ENCODE measurements at regions not wholly inside any gene's neighbourhood (a gene's known extent, or its start where the extent isn't known, plus 50 kb on each side); places are given as distances from the start of the nearest gene placed in this dataset.

DNA sequence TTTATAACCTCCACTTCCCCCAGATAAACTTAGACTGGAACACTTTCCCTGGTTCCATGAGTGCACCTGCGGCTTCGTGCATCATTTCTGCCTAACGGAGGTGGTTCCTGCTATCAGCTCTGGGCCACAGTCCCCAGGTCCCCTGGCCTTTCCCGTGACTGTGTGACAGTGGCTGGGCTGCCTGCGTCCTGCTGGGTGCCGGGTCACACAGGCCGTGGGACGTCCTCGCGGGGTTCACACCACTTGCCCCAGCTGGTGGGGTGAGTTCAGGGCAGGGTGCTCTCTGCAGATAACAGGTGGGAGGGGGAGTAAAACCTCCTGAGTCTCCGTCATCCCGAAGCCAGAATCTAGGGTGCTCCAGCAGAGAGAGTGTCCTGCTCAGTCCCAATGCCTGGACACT is 58.7 kb upstream of the CFAP46 start:
- H3K4ac ChIP-seq (ENCODE audit: low read depth in 1 of 2, low read length in 2 of 2), result no peak overlapping the region
- H3K27ac ChIP-seq (ENCODE audit: low read length, poor library complexity, severe bottlenecking), result no peak overlapping the region
- no peak overlapping the region for H2AK5ac ChIP-seq (ENCODE audit: low read length, severe bottlenecking)
- no peak overlapping the region for H3K14ac ChIP-seq (ENCODE audit: low read length in 2 of 2)
- no peak overlapping the region for H2AFZ ChIP-seq (ENCODE audit: low read depth, low read length)
- H3K9ac ChIP-seq (ENCODE audit: low read length), result no peak overlapping the region
- H3K18ac ChIP-seq (ENCODE audit: low read depth in 1 of 2, low read length in 2 of 2), result no peak overlapping the region
- H3K23ac ChIP-seq (ENCODE audit: low read length in 2 of 2), result no peak overlapping the region
- no peak overlapping the region for H2BK5ac ChIP-seq (ENCODE audit: low read depth, low read length, poor library complexity, severe bottlenecking)
- no peak overlapping the region for H3K4me3 ChIP-seq (ENCODE audit: insufficient read depth in 1 of 2, low read depth in 1 of 2, low read length in 2 of 2)
- no peaks in the 10 kb centered on the region for H3K4me1 ChIP-seq (ENCODE audit: control insufficient read depth, insufficient read depth, low read depth, low read length)
- no peak overlapping the region for H4K8ac ChIP-seq (ENCODE audit: low read length)
- no peak overlapping the region for H2BK120ac ChIP-seq (ENCODE audit: low read depth, low read length)
- H3K27me3 ChIP-seq (ENCODE audit: control insufficient read depth in 1 of 2, insufficient read depth in 1 of 2, low read length in 2 of 2), result peaks cover 4 to 62% of the 10 kb centered on the region in 2 experiments
- no peak overlapping the region for H4K91ac ChIP-seq (ENCODE audit: low read length)
- WGBS, result 89% methylated on average over 12 of the region's 12 CpGs
- H2BK15ac ChIP-seq (ENCODE audit: low read depth, poor library complexity, severe bottlenecking), result no peak overlapping the region
- no peaks in the 10 kb centered on the region for H3K36me3 ChIP-seq (ENCODE audit: control insufficient read depth in 1 of 2, insufficient read depth in 2 of 2, low read depth in 1 of 2, low read length in 2 of 2)
- no peak for DNase-seq
- no peak overlapping the region for H3K4me2 ChIP-seq (ENCODE audit: low read length, poor library complexity, severe bottlenecking)
- no peaks in the 10 kb centered on the region for H3K79me1 ChIP-seq (replicated peaks; ENCODE audit: low read length, poor library complexity, severe bottlenecking)
- H3K9me3 ChIP-seq (ENCODE audit: control insufficient read depth, low read length), result no peaks in the 10 kb centered on the region
- H2BK12ac ChIP-seq (ENCODE audit: low read length in 2 of 2), result no peak overlapping the region

DNA sequence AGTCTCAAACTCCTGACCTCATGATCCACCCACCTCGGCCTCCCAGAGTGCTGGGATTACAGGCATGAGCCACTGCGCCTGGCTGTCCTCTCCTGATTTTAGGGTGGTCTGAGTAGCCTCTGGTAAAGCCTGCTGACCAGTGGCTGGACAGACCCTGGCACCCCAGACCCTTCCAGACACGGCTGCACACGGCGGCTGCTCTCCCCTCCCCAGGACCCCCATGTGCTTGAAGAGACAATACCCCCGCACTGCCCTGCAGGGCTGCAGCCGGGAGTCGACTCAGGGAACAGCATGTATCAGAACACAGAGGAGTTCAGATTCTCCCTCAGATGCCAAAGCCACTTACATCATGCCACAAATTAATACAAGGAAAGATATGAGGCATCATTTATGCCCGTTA is 58.3 kb upstream of the CFAP46 start:
- Histone ChIP-seq H3K18ac (ENCODE audit: low read depth in 1 of 2, low read length in 2 of 2) (no peak overlapping the region), H3K4me2 (ENCODE audit: low read length, poor library complexity, severe bottlenecking) (no peak overlapping the region), H3K4me1 (ENCODE audit: control insufficient read depth, insufficient read depth, low read depth, low read length) (no peaks in the 10 kb centered on the region), H2BK120ac (ENCODE audit: low read depth, low read length) (no peak overlapping the region), H3K14ac (ENCODE audit: low read length in 2 of 2) (no peak overlapping the region), H2AK5ac (ENCODE audit: low read length, severe bottlenecking) (no peak overlapping the region), H3K27me3 (ENCODE audit: control insufficient read depth in 1 of 2, insufficient read depth in 1 of 2, low read length in 2 of 2) (peaks cover 4 to 64% of the 10 kb centered on the region in 2 experiments), H3K4ac (ENCODE audit: low read depth in 1 of 2, low read length in 2 of 2) (no peak overlapping the region), H3K79me1 (replicated peaks; ENCODE audit: low read length, poor library complexity, severe bottlenecking) (no peaks in the 10 kb centered on the region), H4K8ac (ENCODE audit: low read length) (no peak overlapping the region), H3K9me3 (ENCODE audit: control insufficient read depth, low read length) (no peaks in the 10 kb centered on the region), H2BK12ac (ENCODE audit: low read length in 2 of 2) (no peak overlapping the region), H3K36me3 (ENCODE audit: control insufficient read depth in 1 of 2, insufficient read depth in 2 of 2, low read depth in 1 of 2, low read length in 2 of 2) (no peaks in the 10 kb centered on the region), H3K23ac (ENCODE audit: low read length in 2 of 2) (no peak overlapping the region), H4K91ac (ENCODE audit: low read length) (no peak overlapping the region), H2BK5ac (ENCODE audit: low read depth, low read length, poor library complexity, severe bottlenecking) (no peak overlapping the region), H2BK15ac (ENCODE audit: low read depth, poor library complexity, severe bottlenecking) (no peak overlapping the region), H3K27ac (ENCODE audit: low read length, poor library complexity, severe bottlenecking) (no peak overlapping the region), H3K9ac (ENCODE audit: low read length) (no peak overlapping the region), H3K4me3 (ENCODE audit: insufficient read depth in 1 of 2, low read depth in 1 of 2, low read length in 2 of 2) (no peak overlapping the region), H2AFZ (ENCODE audit: low read depth, low read length) (no peak overlapping the region)
- WGBS, result 85% methylated on average over 8 of the region's 9 CpGs
- no peak for DNase-seq

DNA sequence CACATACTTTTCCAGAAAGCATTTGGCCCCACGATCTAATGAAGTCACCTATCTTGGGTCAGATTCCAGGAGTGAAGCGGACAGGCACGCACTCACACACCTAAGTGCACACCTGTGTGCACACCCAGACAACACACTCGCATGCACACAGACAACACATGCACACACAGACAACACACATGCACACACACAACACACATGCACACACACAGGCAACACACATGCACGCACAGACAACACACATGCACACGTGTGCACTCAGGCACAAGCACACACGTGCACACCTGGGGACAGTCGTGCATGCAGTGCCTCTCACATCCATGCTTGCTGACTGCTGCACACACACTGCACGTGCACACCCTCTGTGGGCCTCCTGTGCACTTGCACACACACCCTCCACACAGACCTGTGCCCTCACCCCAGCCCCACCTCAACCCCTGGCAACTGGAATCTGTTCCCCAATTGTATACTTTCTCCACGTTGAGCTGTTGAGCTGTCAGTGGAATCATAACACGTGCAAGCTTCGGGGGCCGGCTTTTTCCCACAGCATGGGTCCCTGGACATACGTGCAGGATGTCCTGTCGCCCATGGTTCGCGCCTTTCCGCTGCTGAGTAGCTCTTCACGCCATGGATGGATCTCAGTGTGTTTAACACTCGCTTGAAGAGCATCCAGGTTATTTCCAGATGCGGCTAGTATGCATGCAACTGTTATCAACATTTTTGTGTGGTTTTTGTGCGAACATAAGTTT is 55.3 kb upstream of the CFAP46 start:
- H3K14ac ChIP-seq (ENCODE audit: low read length in 2 of 2), result no peak overlapping the region
- H2BK120ac ChIP-seq (ENCODE audit: low read depth, low read length), result no peak overlapping the region
- H3K9me3 ChIP-seq (ENCODE audit: control insufficient read depth, low read length), result no peaks in the 10 kb centered on the region
- H2AK5ac ChIP-seq (ENCODE audit: low read length, severe bottlenecking), result no peak overlapping the region
- no peak overlapping the region for H3K23ac ChIP-seq (ENCODE audit: low read length in 2 of 2)
- H3K27me3 ChIP-seq (ENCODE audit: control insufficient read depth in 1 of 2, insufficient read depth in 1 of 2, low read length in 2 of 2), result peaks cover 9 to 59% of the 10 kb centered on the region in 2 experiments
- no peaks in the 10 kb centered on the region for H3K4me1 ChIP-seq (ENCODE audit: control insufficient read depth, insufficient read depth, low read depth, low read length)
- H3K27ac ChIP-seq (ENCODE audit: low read length, poor library complexity, severe bottlenecking), result no peak overlapping the region
- no peak overlapping the region for H2BK5ac ChIP-seq (ENCODE audit: low read depth, low read length, poor library complexity, severe bottlenecking)
- no peak overlapping the region for H4K91ac ChIP-seq (ENCODE audit: low read length)
- H3K79me1 ChIP-seq (replicated peaks; ENCODE audit: low read length, poor library complexity, severe bottlenecking), result no peaks in the 10 kb centered on the region
- no peak overlapping the region for H4K8ac ChIP-seq (ENCODE audit: low read length)
- H2BK15ac ChIP-seq (ENCODE audit: low read depth, poor library complexity, severe bottlenecking), result no peak overlapping the region
- H3K36me3 ChIP-seq (ENCODE audit: control insufficient read depth in 1 of 2, insufficient read depth in 2 of 2, low read depth in 1 of 2, low read length in 2 of 2), result no peaks in the 10 kb centered on the region
- H3K18ac ChIP-seq (ENCODE audit: low read depth in 1 of 2, low read length in 2 of 2), result no peak overlapping the region
- no peak overlapping the region for H3K4me3 ChIP-seq (ENCODE audit: insufficient read depth in 1 of 2, low read depth in 1 of 2, low read length in 2 of 2)
- WGBS, result 84% methylated on average over 22 of the region's 22 CpGs
- no peak overlapping the region for H2BK12ac ChIP-seq (ENCODE audit: low read length in 2 of 2)
- no peak overlapping the region for H2AFZ ChIP-seq (ENCODE audit: low read depth, low read length)
- no peak for DNase-seq
- H3K4ac ChIP-seq (ENCODE audit: low read depth in 1 of 2, low read length in 2 of 2), result no peak overlapping the region
- H3K9ac ChIP-seq (ENCODE audit: low read length), result no peak overlapping the region
- H3K4me2 ChIP-seq (ENCODE audit: low read length, poor library complexity, severe bottlenecking), result no peak overlapping the region

DNA sequence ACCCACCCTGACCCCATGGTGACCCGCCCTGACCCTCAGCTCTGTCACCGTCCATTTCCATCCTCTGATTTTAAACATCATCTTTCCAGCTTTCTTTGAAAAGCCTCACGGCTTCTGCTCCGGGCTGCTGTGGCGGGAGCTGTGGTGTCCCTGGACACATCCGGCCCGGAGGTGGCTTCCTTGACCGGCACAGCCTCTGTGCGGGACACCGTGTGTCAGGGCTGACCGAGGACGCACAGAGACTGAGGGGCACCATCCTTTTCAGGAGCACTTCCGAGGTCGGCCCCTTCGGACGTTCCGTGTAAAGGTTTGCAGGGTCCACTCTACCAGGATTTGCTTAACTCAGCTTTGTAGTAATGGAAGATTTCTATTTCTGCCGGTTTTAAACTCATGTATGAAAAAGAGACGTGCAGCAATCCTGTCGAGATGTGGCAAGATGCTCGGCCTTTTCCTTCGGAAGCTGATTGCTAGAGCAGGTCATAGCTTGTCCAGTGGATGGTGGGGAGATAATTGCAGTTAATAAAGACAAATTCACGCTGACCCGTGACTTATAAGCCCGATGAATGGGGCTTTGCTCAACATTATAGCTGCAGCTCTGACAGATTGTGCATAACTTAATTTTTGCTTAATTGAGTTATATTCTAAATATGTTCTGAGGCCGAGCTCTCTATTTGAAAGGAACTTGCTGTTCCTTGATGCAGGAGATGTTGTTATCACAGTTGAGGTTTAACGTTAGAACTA is 54.4 kb upstream of the CFAP46 start:
- 86% methylated on average over 27 of the region's 27 CpGs for WGBS
- Histone ChIP-seq H3K4me2 (ENCODE audit: low read length, poor library complexity, severe bottlenecking) (no peak overlapping the region), H3K4ac (ENCODE audit: low read depth in 1 of 2, low read length in 2 of 2) (no peak overlapping the region), H3K9me3 (ENCODE audit: control insufficient read depth, low read length) (no peaks in the 10 kb centered on the region), H2BK120ac (ENCODE audit: low read depth, low read length) (no peak overlapping the region), H3K14ac (ENCODE audit: low read length in 2 of 2) (no peak overlapping the region), H2AFZ (ENCODE audit: low read depth, low read length) (no peak overlapping the region), H4K8ac (ENCODE audit: low read length) (no peak overlapping the region), H3K79me1 (replicated peaks; ENCODE audit: low read length, poor library complexity, severe bottlenecking) (no peaks in the 10 kb centered on the region), H4K91ac (ENCODE audit: low read length) (no peak overlapping the region), H2BK5ac (ENCODE audit: low read depth, low read length, poor library complexity, severe bottlenecking) (no peak overlapping the region), H3K4me1 (ENCODE audit: control insufficient read depth, insufficient read depth, low read depth, low read length) (no peaks in the 10 kb centered on the region), H2AK5ac (ENCODE audit: low read length, severe bottlenecking) (no peak overlapping the region), H3K18ac (ENCODE audit: low read depth in 1 of 2, low read length in 2 of 2) (no peak overlapping the region), H3K23ac (ENCODE audit: low read length in 2 of 2) (no peak overlapping the region), H3K27ac (ENCODE audit: low read length, poor library complexity, severe bottlenecking) (no peak overlapping the region), H2BK15ac (ENCODE audit: low read depth, poor library complexity, severe bottlenecking) (no peak overlapping the region), H3K27me3 (ENCODE audit: control insufficient read depth in 1 of 2, insufficient read depth in 1 of 2, low read length in 2 of 2) (peaks cover 9 to 52% of the 10 kb centered on the region in 2 experiments), H3K9ac (ENCODE audit: low read length) (no peak overlapping the region), H3K4me3 (ENCODE audit: insufficient read depth in 1 of 2, low read depth in 1 of 2, low read length in 2 of 2) (no peak overlapping the region), H2BK12ac (ENCODE audit: low read length in 2 of 2) (no peak overlapping the region), H3K36me3 (ENCODE audit: control insufficient read depth in 1 of 2, insufficient read depth in 2 of 2, low read depth in 1 of 2, low read length in 2 of 2) (no peaks in the 10 kb centered on the region)
- no peak for DNase-seq

Measured in mesenchymal stem cell (in vitro differentiated cells and primary cell).